MV-4-11 (cell line): ENCODE measurements at regions not wholly inside any gene's neighbourhood (a gene's known extent, or its start where the extent isn't known, plus 50 kb on each side); places are given as distances from the start of the nearest gene placed in this dataset.
"Not testable (repeated sequence)": the region's sequence is repeated elsewhere in the genome, so short reads cannot be mapped to it uniquely, and the experiment has no call there.

Experiments
- DNase-seq: peaks from one replicate; lab custom pipeline; 2025; lab: John Stamatoyannopoulos, UW

GRCh38 chr13:22936228-22936627 lies 244.6 kb upstream of the SGCG start:
- no peak for DNase-seq

GRCh38 chr13:22937241-22937640 lies 243.5 kb upstream of the SGCG start:
- DNase-seq: no peak

- DNase-seq: no peak
Observed at GRCh38 chr13:22937953-22938352, 242.8 kb upstream of the SGCG start.

GRCh38 chr13:22938576-22938975 lies 242.2 kb upstream of the SGCG start:
- no peak for DNase-seq

GRCh38 chr13:22939157-22939556 lies 241.6 kb upstream of the SGCG start:
- no peak for DNase-seq

GRCh38 chr13:22940090-22940710 lies 240.6 kb upstream of the SGCG start:
- no peak for DNase-seq

- DNase-seq: no peak
Observed at GRCh38 chr13:22940736-22941135, 240.0 kb upstream of the SGCG start.

- DNase-seq: not testable (repeated sequence)
Observed at GRCh38 chr13:22941495-22941894, 239.3 kb upstream of the SGCG start.

- DNase-seq: not testable (repeated sequence)
Observed at GRCh38 chr13:22942831-22943230, 237.9 kb upstream of the SGCG start.

GRCh38 chr13:22944378-22944777 lies 236.4 kb upstream of the SGCG start:
- DNase-seq: no peak

GRCh38 chr13:22945321-22946226 lies 235.2 kb upstream of the SGCG start:
- DNase-seq: no peak

GRCh38 chr13:22948421-22948820 lies 232.4 kb upstream of the SGCG start:
- DNase-seq: no peak

- not testable (repeated sequence) for DNase-seq
Observed at GRCh38 chr13:22952018-22952417, 228.8 kb upstream of the SGCG start.

GRCh38 chr13:22955147-22955546 lies 225.6 kb upstream of the SGCG start:
- peak; percentile 79 for DNase-seq

GRCh38 chr13:22956456-22957115 lies 224.2 kb upstream of the SGCG start:
- not testable (repeated sequence) for DNase-seq

- not testable (repeated sequence) for DNase-seq
Observed at GRCh38 chr13:22959859-22960258, 220.9 kb upstream of the SGCG start.

GRCh38 chr13:22960827-22961226 lies 220.0 kb upstream of the SGCG start:
- no peak for DNase-seq

GRCh38 chr13:22961342-22961741 lies 219.4 kb upstream of the SGCG start:
- DNase-seq: peak; percentile 77

GRCh38 chr13:22961835-22962537 lies 218.8 kb upstream of the SGCG start:
- no peak for DNase-seq

- not testable (repeated sequence) for DNase-seq
Observed at GRCh38 chr13:22963384-22964053, 217.3 kb upstream of the SGCG start.

GRCh38 chr13:22964245-22964966 lies 216.4 kb upstream of the SGCG start:
- no peak for DNase-seq
